ENCODE measurements at regions not wholly inside any gene's neighbourhood (a gene's known extent, or its start where the extent isn't known, plus 50 kb on each side); places are given as distances from the start of the nearest gene placed in this dataset.

- in situ Hi-C loops (cut with HindIII; ENCODE audit: low sequenced_read_pairs): no loop called here
- DNase-seq (ENCODE audit: low spot score): no peak
Measured at GRCh38 chr18:3356614-3357013, 93.4 kb upstream of the TGIF1 start.

- no peak for DNase-seq (ENCODE audit: low spot score)
- in situ Hi-C loops (cut with HindIII; ENCODE audit: low sequenced_read_pairs): no loop called here
Measured at GRCh38 chr18:3357516-3357915, 92.5 kb upstream of the TGIF1 start.

GRCh38 chr18:3358310-3358709 lies 91.7 kb upstream of the TGIF1 start:
- in situ Hi-C loops (cut with HindIII; ENCODE audit: low sequenced_read_pairs): no loop called here
- DNase-seq (ENCODE audit: low spot score): no peak

- no peak for DNase-seq (ENCODE audit: low spot score)
- in situ Hi-C loops (cut with HindIII; ENCODE audit: low sequenced_read_pairs): no loop called here
Measured at GRCh38 chr18:3360211-3360610, 89.8 kb upstream of the TGIF1 start.

GRCh38 chr18:3367491-3368091 lies 82.4 kb upstream of the TGIF1 start:
- in situ Hi-C loops (cut with HindIII; ENCODE audit: low sequenced_read_pairs): no loop called here
- no peak for DNase-seq (ENCODE audit: low spot score)

GRCh38 chr18:3368193-3368592 lies 81.8 kb upstream of the TGIF1 start:
- DNase-seq (ENCODE audit: low spot score): no peak
- in situ Hi-C loops (cut with HindIII; ENCODE audit: low sequenced_read_pairs): no loop called here

GRCh38 chr18:3379685-3380084 lies 70.3 kb upstream of the TGIF1 start:
- in situ Hi-C loops (cut with HindIII; ENCODE audit: low sequenced_read_pairs): no loop called here
- DNase-seq (ENCODE audit: low spot score): no peak

GRCh38 chr18:3380384-3380961 lies 69.5 kb upstream of the TGIF1 start:
- no peak for DNase-seq (ENCODE audit: low spot score)
- in situ Hi-C loops (cut with HindIII; ENCODE audit: low sequenced_read_pairs): no loop called here

- in situ Hi-C loops (cut with HindIII; ENCODE audit: low sequenced_read_pairs): no loop called here
Measured at GRCh38 chr18:3383381-3383915, 66.5 kb upstream of the TGIF1 start.

GRCh38 chr18:3384664-3385563 lies 65.1 kb upstream of the TGIF1 start:
- peak; percentile 35 for DNase-seq (ENCODE audit: low spot score)
- in situ Hi-C loops (cut with HindIII; ENCODE audit: low sequenced_read_pairs): no loop called here

More at GRCh38 chr18:3383381-3383915, 66.5 kb upstream of the TGIF1 start:
- DNase-seq (ENCODE audit: low spot score): peak; percentile 66

GRCh38 chr18:3388323-3388722 lies 61.6 kb upstream of the TGIF1 start:
- no peak for DNase-seq (ENCODE audit: low spot score)
- in situ Hi-C loops (cut with HindIII; ENCODE audit: low sequenced_read_pairs): no loop called here

- in situ Hi-C loops (cut with HindIII; ENCODE audit: low sequenced_read_pairs): no loop called here
- no peak for DNase-seq (ENCODE audit: low spot score)
Measured at GRCh38 chr18:3388980-3389379, 61.0 kb upstream of the TGIF1 start.

GRCh38 chr18:3389977-3390376 lies 60.0 kb upstream of the TGIF1 start:
- no peak for DNase-seq (ENCODE audit: low spot score)
- in situ Hi-C loops (cut with HindIII; ENCODE audit: low sequenced_read_pairs): no loop called here

GRCh38 chr18:3391704-3392466 lies 58.1 kb upstream of the TGIF1 start:
- DNase-seq (ENCODE audit: low spot score): no peak
- in situ Hi-C loops (cut with HindIII; ENCODE audit: low sequenced_read_pairs): no loop called here

- in situ Hi-C loops (cut with HindIII; ENCODE audit: low sequenced_read_pairs): no loop called here
Measured at GRCh38 chr18:3392467-3392855, 57.5 kb upstream of the TGIF1 start.

GRCh38 chr18:3394648-3395047 lies 55.3 kb upstream of the TGIF1 start:
- no peak for DNase-seq (ENCODE audit: low spot score)
- in situ Hi-C loops (cut with HindIII; ENCODE audit: low sequenced_read_pairs): no loop called here

More at GRCh38 chr18:3392467-3392855, 57.5 kb upstream of the TGIF1 start:
- DNase-seq (ENCODE audit: low spot score): no peak

GRCh38 chr18:3395466-3395865 lies 54.5 kb upstream of the TGIF1 start:
- in situ Hi-C loops (cut with HindIII; ENCODE audit: low sequenced_read_pairs): no loop called here

GRCh38 chr18:3397031-3397750 lies 52.8 kb upstream of the TGIF1 start:
- no peak for DNase-seq (ENCODE audit: low spot score)
- in situ Hi-C loops (cut with HindIII; ENCODE audit: low sequenced_read_pairs): no loop called here

More at GRCh38 chr18:3395466-3395865, 54.5 kb upstream of the TGIF1 start:
- DNase-seq (ENCODE audit: low spot score): no peak

GRCh38 chr18:3397786-3398185 lies 52.2 kb upstream of the TGIF1 start:
- in situ Hi-C loops (cut with HindIII; ENCODE audit: low sequenced_read_pairs): no loop called here
- no peak for DNase-seq (ENCODE audit: low spot score)
